Islet of Langerhans (tissue), 1 donor: ENCODE measurements at regions not wholly inside any gene's neighbourhood (a gene's known extent, or its start where the extent isn't known, plus 50 kb on each side); places are given as distances from the start of the nearest gene placed in this dataset.

Source experiments
- FAIRE-seq: peaks from one replicate; lab custom pipeline; 2011; peaks lifted over from hg19 to GRCh38; lab: Jason Lieb, UNC

GRCh38 chr13:109593230-109593629 is 193.2 kb downstream of the IRS2 start:
- FAIRE-seq: no peak

GRCh38 chr13:109592770-109593169 is 193.6 kb downstream of the IRS2 start:
- no peak for FAIRE-seq

- no peak for FAIRE-seq
Measured at GRCh38 chr13:109587689-109588088, 198.7 kb downstream of the IRS2 start.

- no peak for FAIRE-seq
Measured at GRCh38 chr13:109586509-109587346, 199.7 kb downstream of the IRS2 start.

- FAIRE-seq: no peak
Measured at GRCh38 chr13:109584844-109585361, 201.5 kb downstream of the IRS2 start.

GRCh38 chr13:109577191-109577700 is 209.1 kb downstream of the IRS2 start:
- no peak for FAIRE-seq

- no peak for FAIRE-seq
Measured at GRCh38 chr13:109576331-109576813, 210.0 kb downstream of the IRS2 start.

- no peak for FAIRE-seq
Measured at GRCh38 chr13:109575821-109576220, 210.6 kb downstream of the IRS2 start.

GRCh38 chr13:109572389-109572788 is 214.0 kb downstream of the IRS2 start:
- no peak for FAIRE-seq

- no peak for FAIRE-seq
Measured at GRCh38 chr13:109569958-109570711, 216.2 kb downstream of the IRS2 start.

GRCh38 chr13:109568339-109568818 is 218.0 kb downstream of the IRS2 start:
- FAIRE-seq: no peak

GRCh38 chr13:109567315-109567714 is 219.1 kb downstream of the IRS2 start:
- FAIRE-seq: no peak

- FAIRE-seq: no peak
Measured at GRCh38 chr13:109565877-109566276, 220.5 kb downstream of the IRS2 start.

- FAIRE-seq: no peak
Measured at GRCh38 chr13:109548374-109548773, 238.0 kb downstream of the IRS2 start.

GRCh38 chr13:109547942-109548341 is 238.4 kb downstream of the IRS2 start:
- no peak for FAIRE-seq

- FAIRE-seq: no peak
Measured at GRCh38 chr13:109545931-109546330, 240.5 kb downstream of the IRS2 start.

GRCh38 chr13:109541081-109541480 is 245.3 kb downstream of the IRS2 start:
- FAIRE-seq: no peak

- FAIRE-seq: no peak
Measured at GRCh38 chr13:109537584-109537983, 248.8 kb downstream of the IRS2 start.

GRCh38 chr13:109533350-109533749 is 253.0 kb downstream of the IRS2 start:
- no peak for FAIRE-seq

GRCh38 chr13:109529964-109530363 is 256.4 kb downstream of the IRS2 start:
- FAIRE-seq: no peak

- no peak for FAIRE-seq
Measured at GRCh38 chr13:109521719-109522118, 264.7 kb downstream of the IRS2 start.

- no peak for FAIRE-seq
Measured at GRCh38 chr13:109517517-109517916, 268.9 kb downstream of the IRS2 start.

GRCh38 chr13:109516186-109516585 is 270.2 kb downstream of the IRS2 start:
- FAIRE-seq: no peak
